Small intestine (tissue), 7 donors: ENCODE measurements at regions not wholly inside any gene's neighbourhood (a gene's known extent, or its start where the extent isn't known, plus 50 kb on each side); places are given as distances from the start of the nearest gene placed in this dataset.

Experiments used
- DNase-seq, 2 donors: peaks; one replicate each; pipeline versions ENCODE4 v3.0.0 to v3.0.0-alpha.2; 2013
- FAIRE-seq: peaks from 2 replicates; lab custom pipeline; 2012; peaks lifted over from hg19 to GRCh38; lab: Jason Lieb, UNC
- H3K27ac ChIP-seq, 3 donors: one replicate each; pipeline ENCODE4 v1.5.1; 2013; ENCODE audit warnings: low read length in 2 of 3, mild to moderate bottlenecking in 2 of 3, control low read depth in 1 of 3, inconsistent platforms in 1 of 3, low read depth in 1 of 3, moderate library complexity in 1 of 3
- H3K27me3 ChIP-seq, 3 donors: one replicate each; pipeline ENCODE4 v1.6.1; 2013; ENCODE audit warnings: low read length in 3 of 3, inconsistent platforms in 1 of 3; ENCODE audit not compliant: control insufficient read depth in 3 of 3, insufficient read depth in 3 of 3
- H3K36me3 ChIP-seq, 3 donors: one replicate each; pipeline ENCODE4 v1.6.1; 2013; ENCODE audit warnings: low read length in 3 of 3, inconsistent platforms in 1 of 3, low read depth in 1 of 3, mild to moderate bottlenecking in 1 of 3, moderate library complexity in 1 of 3; ENCODE audit not compliant: control insufficient read depth in 3 of 3, insufficient read depth in 2 of 3
- H3K4me1 ChIP-seq, 3 donors: one replicate each; pipeline ENCODE4 v1.6.1; 2013; ENCODE audit warnings: low read length in 2 of 3, inconsistent platforms in 1 of 3, low read depth in 1 of 3, mild to moderate bottlenecking in 1 of 3, moderate library complexity in 1 of 3; ENCODE audit not compliant: control insufficient read depth in 3 of 3, insufficient read depth in 2 of 3
- H3K4me3 ChIP-seq, 3 donors: one replicate each; pipeline ENCODE4 v1.5.1; 2013; ENCODE audit warnings: low read length in 3 of 3, control low read depth in 1 of 3, inconsistent platforms in 1 of 3, low read depth in 1 of 3, mild to moderate bottlenecking in 1 of 3, moderate library complexity in 1 of 3
- H3K9me3 ChIP-seq, 2 donors: one replicate each; pipeline ENCODE4 v1.6.1; 2013; ENCODE audit warnings: low read depth in 1 of 2, low read length in 1 of 2; ENCODE audit not compliant: control insufficient read depth in 2 of 2, insufficient read depth in 1 of 2
- WGBS, 3 donors: extraction: QIAGEN DNeasy Blood & Tissue Kit; methylation state at CpG; one replicate each; pipeline ENCODE4 v1.1.7; 2013; 5-methylcytosine and 5-hydroxymethylcytosine counted together
- donor health status: healthy with polysubstance abuse.
- donor health status: control.
- donor health status: control.
- donor health status: Bipolar disorder and iron deficiency.
- donor health status: healthy.

DNA sequence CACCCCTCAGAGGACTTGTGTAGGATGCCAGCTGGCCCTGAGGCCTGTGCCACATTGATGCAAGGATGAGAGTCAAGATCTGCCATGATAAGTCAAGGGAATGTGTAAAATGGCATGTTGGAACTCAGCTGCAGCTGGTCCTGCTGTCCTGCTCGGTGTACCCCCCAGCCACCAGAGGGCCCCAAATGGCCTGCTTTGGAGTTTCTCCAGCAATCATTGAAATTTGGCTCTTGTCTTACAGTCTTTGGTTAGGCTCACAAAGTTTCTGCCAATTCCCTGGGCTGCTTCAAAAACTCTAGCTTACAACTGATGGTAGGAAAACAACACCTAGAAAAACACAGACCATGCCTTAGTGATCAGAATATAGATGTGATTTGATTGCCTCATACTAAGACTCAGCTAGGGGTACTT lies 76.8 kb downstream of the HSD17B6 start:
- FAIRE-seq (no peak), DNase-seq (peak; percentile 24 to 38)
- H3K27ac ChIP-seq: no peak overlapping the region
- H3K4me3 ChIP-seq: no peak overlapping the region
- H3K27me3 ChIP-seq: peaks cover 0 to 8% (median 0%) of the 10 kb centered on the region in 3 donors
- no peaks in the 10 kb centered on the region for H3K9me3 ChIP-seq
- WGBS, 3 donors: 23 to 32% (median 25%) methylated on average over 1 of the region's 1 CpG
- no peaks in the 10 kb centered on the region for H3K4me1 ChIP-seq
- no peaks in the 10 kb centered on the region for H3K36me3 ChIP-seq

- DNase-seq (no peak), FAIRE-seq (no peak)
Measured at GRCh38 chr12:56839489-56839848, 76.3 kb downstream of the HSD17B6 start.

GRCh38 chr12:56838621-56839488 lies 75.7 kb downstream of the HSD17B6 start:
- WGBS, 3 donors: 40 to 61% (median 56%) methylated on average over 7 of the region's 7 CpGs
- DNase-seq (no peak), FAIRE-seq (no peak)
- Histone ChIP-seq H3K27me3 (peaks cover 0 to 8% (median 0%) of the 10 kb centered on the region in 3 donors), H3K27ac (no peak overlapping the region), H3K4me1 (no peaks in the 10 kb centered on the region), H3K36me3 (no peaks in the 10 kb centered on the region), H3K4me3 (no peak overlapping the region), H3K9me3 (no peaks in the 10 kb centered on the region)

More at GRCh38 chr12:56839489-56839848, 76.3 kb downstream of the HSD17B6 start:
- Histone ChIP-seq H3K9me3 (no peaks in the 10 kb centered on the region), H3K4me1 (no peaks in the 10 kb centered on the region), H3K27me3 (peaks cover 0 to 8% (median 0%) of the 10 kb centered on the region in 3 donors), H3K27ac (no peak overlapping the region), H3K4me3 (no peak overlapping the region), H3K36me3 (no peaks in the 10 kb centered on the region)
